Endothelial cell of umbilical vein (primary cell): ENCODE measurements at regions not wholly inside any gene's neighbourhood (a gene's known extent, or its start where the extent isn't known, plus 50 kb on each side); places are given as distances from the start of the nearest gene placed in this dataset.

ENCODE experiments used
- CTCF ChIP-seq, 2 donors: IDR thresholded peaks; 1 replicate in 1 of 2; 2 replicates in 1 of 2; pipeline ENCODE4 v1.5.1; 2011; ENCODE audit warnings: low read length in 2 of 2, mild to moderate bottlenecking in 2 of 2, moderate library complexity in 2 of 2, control low read depth in 1 of 2, inconsistent platforms in 1 of 2, low read depth in 1 of 2; ENCODE audit not compliant: insufficient read depth in 1 of 2; ENCODE audit errors: extremely low read depth in 1 of 2
- EZH2 ChIP-seq: IDR thresholded peaks from 2 replicates; pipeline ENCODE4 v1.6.1; 2012; ENCODE audit warnings: borderline replicate concordance, low read depth, mild to moderate bottlenecking, moderate library complexity, low read length, inconsistent platforms; ENCODE audit not compliant: severe bottlenecking
- FOS ChIP-seq: IDR thresholded peaks from 2 replicates; pipeline ENCODE4 v1.6.1; 2011; ENCODE audit warnings: mild to moderate bottlenecking, low read length, moderate library complexity, borderline replicate concordance; ENCODE audit not compliant: insufficient read depth
- JUN ChIP-seq: IDR thresholded peaks from 2 replicates; pipeline ENCODE4 v1.6.1; 2011; ENCODE audit warnings: borderline replicate concordance, low read depth; ENCODE audit not compliant: insufficient read length, insufficient read depth

GRCh38 chr3:160112996-160113395 lies 112.2 kb upstream of the C3orf80 start:
- TF ChIP-seq CTCF (IDR thresholded peaks at IDR 0.05; ENCODE audit: extremely low read depth in 1 of 2, insufficient read depth in 1 of 2, low read depth in 1 of 2, low read length in 2 of 2) (no peak), EZH2 (no peak), FOS (no peak), JUN (no peak)
